ENCODE measurements at regions not wholly inside any gene's neighbourhood (a gene's known extent, or its start where the extent isn't known, plus 50 kb on each side); places are given as distances from the start of the nearest gene placed in this dataset.
A peak's percentile ranks its signal among the peaks of the same experiment; 100 is the strongest.

DNA sequence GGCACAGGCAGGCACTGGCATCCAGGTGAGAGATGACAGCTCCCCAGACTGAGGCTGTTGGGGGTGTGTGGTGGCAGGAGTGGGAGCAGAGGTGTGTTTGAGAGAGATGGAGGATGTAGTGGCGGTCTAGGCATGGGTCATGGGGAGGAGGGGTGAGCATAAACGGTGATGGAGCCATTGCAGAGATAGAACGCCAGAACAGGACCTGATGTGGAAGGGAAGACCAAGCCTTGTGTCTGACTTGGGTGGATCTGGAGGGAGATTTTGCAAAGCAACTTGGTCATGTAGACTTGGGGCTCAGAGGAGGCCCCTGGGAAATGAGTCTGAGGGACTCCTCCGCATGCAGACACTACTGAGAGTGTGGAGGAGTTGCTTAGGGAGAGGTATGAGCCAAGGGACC lies 50.0 kb upstream of the CLDN5 start:
- DNase-seq, result no peak

DNA sequence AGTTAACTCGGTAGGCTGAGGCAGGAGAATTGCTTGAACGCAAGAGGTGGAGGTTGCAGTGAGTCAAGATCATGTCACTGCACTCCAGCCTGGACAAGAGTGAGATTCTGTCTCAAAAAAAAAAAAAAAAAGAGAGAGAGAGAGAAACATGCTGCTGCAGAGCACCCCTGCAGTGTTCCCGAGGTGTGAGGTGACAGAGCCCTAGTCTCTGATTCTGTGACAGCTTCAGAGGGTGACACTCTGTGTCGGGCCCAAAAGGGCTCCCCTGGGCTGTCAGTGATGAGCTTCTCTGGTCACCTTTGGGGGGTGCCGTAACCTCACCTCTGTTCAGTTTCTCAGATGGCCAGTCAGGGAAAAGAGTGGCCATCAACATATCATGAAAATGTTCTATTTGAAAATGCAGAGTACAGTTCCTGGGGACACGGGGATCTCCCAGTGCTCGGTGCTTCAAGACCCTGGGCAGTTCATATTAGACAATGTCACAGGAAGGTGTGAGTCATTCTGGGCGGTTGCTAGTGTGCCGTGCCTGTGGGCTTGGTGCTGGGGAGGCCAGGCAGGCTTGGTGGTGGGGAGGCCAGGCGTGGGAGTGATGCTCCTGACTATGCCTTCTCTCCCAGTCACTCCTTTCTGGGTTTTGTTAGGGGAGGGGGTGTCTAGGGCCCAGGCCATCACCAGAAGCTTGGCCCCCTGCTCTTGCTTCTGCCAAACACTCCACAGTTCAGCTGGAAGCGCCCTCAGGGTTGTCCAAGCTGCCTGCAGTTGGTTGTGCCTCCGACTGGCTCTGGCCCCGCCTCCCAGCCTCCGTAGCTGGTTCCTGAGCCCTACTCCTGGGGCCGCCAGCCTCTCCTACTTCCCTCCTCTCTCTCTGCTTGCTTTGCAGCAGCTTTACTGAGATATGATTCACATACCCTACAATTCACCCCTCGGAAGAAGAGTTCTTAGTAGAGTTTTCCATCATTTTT lies 52.5 kb upstream of the CLDN5 start:
- DNase-seq, result peak; percentile 49

DNA sequence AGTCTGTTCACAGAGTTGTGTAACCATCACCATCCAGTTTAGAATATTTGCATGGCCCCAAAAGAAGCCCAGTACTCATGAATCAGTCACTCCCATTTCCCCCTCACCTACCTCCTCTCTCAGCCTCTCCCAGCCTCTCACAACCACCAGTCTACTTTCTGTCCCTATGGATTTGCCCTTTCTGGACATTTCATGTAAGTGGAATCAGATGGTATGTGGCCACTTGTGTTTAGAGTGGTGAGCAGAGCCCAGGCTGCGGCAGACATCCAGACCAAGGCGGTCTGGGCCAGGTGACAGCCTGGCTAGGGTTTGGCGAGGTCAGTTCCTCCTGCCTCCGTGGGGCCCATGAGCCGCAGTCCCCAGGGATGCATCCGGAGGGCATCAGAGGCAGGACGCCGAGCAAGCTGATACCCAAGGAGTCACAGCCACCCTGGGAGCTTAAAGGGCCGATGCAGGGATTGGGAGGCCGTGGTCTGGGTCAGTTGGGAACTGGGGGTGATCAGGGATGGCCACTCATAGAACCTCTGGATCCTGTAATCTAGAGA lies 53.3 kb upstream of the CLDN5 start:
- DNase-seq, result no peak

DNA sequence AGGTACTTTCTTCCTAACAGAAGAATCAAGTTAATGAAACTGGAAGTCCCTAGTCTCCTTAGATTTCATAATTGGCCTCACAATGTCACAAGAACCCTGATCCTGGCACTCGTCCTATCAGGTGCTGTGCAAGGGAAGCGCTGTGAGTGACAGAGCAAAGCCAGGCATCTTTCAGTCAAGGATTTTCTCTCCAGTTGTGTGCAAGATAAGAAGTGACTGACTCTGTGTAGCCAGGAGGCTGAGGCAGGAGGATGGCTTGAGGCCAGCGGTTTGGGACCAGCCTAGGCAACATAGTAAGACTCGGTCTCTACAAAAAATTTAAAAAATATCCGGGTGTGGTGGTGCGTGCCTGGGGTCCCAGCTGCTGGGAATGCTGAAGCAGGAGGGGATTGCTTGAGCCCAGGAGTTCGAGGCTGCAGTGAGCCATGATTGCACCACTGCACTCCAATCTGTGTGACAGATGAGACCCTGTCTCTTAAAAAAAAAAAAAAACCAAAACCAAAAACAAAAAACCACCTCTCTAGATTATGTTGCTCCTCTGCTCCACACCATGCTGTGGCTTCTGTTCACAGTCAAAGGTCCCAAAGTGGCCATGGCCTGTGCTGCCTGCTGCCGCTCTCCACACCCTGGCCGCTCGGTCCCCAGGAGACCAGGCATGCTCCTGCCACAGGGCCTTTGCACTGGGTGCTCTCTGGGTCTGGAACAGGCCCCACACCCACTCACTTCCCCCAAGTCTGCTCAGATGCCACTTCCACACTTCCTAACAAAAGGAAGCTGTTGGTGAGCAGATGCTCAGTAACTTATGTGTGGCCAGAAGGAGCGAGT lies 54.2 kb upstream of the CLDN5 start:
- DNase-seq, result no peak

DNA sequence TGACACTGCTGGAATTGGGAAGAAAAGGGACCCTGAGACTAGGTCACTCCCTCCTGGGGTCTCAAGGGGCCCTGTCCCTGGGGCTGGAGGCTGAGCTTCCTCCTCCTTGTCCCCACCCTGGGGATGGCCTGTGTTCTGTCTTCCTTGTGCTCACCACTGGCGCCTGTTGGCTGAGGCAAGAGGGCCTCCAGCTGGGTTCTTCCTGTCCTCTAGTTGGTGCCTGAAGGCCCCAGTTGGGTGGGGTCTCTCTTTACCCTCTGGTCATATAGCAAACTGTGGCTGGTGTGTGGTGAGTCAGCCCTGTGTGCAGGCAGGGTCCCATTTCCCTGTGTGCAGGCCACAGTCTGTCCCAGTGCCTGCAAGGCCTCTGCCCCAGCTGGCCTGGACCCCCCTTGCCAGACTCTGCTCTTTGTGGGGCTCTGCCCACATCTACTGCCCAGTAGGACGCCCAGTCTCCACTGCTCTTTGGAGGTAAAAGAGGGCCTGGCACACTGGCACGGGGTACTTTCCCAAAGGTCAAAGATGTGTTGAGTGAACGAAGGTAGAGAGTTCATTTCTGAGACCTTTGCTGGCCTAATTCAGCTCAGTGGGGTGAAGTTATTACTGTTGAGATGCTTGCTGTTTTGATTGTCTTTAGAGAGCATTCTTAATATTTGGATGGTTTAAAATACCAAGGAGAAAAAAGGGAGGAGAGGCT lies 55.1 kb upstream of the CLDN5 start:
- no peak for DNase-seq

DNA sequence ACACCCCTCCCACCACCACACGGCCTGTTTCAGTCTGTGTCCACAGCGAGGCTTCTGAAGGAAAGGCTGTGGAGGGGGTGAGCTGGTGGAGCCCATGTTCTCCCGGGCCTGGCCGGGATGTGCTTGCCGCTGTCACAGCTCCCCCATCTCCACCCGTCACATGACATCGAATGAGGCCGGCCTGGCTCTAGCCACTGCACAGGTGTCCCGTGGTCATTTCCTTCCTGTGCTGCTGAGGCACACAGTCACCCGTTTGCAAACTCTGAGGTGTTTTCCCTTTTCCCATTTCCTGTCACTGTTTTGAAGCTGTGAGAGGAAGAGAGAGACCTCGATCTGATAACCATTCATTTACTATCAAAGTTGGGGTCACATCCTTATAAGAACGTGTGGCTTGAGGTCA lies 55.7 kb upstream of the CLDN5 start:
- no peak for DNase-seq

DNA sequence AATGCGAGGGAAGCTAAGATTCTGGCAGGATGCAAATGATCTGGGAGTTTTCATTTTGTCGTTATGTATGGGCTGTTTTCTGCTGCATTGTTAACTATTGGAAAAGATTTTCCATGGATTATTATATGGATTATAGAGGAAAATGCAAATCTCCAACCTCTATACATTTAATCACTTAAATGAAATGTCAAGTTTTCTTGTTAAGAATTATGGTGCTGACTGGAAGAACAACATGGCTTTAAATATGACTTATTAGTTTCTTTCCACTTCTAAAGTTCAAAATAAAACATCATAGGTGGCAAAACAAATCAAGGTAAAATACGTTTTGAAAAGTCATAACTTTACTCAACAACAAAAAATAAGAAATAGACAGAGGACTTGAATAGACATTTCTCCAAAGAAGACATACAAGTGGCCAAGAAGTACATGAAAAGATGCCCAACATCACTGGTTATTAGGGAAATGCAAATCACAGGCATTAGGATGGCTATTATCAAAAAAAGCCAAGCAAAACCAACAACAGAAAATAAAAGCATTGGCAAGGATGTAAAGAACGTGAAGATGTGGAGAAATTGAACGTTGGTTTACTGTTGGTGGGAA lies 56.2 kb upstream of the CLDN5 start:
- no peak for DNase-seq

DNA sequence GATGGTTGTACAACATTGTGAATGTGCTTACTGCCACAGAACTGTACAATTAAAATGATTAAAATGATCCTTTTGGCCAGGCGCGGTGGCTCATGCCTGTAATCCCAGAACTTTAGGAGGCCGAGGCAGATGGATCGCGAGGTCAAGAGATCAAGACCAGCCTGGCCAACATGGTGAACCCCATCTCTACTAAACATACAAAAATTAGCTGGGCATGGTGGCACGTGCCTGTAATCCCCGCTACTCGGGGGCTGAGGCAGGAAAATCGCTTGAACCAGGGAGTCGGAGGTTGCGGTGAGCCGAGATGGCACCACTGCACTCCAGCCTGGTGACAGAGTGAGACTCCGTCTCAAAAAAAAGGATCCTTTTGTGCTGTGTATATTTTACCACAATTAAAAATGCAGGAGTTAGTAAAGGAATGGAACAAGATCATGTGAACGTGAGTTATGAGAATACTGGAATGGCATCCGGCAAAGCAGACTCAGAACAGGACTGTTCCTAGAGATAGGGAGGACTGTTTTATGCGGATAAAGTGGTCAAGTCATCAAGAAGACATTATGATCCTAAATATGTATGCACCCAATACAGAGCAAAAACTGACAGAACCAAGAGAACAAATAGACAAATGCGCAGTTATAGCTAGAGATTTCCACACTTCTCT lies 58.0 kb upstream of the CLDN5 start:
- DNase-seq, result no peak

DNA sequence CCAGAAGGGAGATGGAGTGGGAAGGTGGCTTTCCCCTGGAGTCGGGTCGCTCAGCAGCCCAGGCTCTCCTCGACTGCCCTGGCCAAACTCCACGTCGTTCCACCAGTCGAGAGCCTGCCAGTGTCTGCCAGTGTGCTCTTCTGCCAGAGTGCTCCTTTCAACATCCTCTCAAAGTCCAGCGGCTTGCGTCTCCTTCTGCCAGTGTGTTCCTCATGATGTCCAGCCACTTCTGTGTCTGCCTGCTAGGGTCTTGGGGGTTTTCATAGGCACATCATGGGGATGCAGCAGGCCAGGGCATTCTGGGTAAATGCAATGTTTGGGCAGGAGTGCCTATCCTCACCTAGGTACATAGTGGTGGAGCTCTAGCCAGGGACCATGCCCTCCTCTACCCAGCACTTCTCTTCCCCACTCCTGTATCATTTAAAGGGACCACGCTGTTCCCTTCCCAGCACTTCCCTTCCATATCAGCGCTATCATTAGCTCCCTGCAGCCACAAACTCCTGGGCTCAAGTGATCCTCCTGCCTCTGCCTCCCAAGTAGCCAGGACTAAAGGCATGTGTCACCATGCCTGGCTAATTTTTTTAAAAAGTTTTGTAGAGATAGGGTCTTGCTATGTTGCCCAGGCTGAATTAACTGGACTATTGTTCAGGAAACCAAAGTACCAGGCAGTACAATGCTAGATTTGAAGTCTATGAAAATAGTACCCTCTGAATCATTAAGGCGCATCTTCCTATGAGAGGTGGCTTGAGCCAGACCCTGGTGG lies 62.9 kb upstream of the CLDN5 start:
- DNase-seq, result no peak

DNA sequence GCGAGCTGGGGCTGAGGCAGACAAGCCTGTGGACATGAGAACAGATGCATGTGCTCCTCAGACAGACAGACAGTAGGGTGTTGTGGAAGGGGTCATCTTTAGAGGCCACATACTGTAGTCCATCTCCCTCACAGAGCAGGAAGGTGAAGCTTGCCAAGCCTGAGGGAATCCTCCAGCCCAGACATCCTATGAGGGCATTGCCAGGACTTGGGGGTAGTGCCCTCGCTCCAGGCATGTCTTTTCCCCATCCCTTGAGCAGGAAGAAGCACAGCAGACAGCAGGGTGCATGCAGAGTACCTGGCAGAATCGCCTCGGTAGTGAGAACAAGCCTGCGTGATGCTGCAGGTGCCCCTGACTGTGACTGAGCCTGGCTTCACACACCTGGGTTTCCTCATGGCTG lies 66.5 kb upstream of the CLDN5 start:
- DNase-seq, result no peak

DNA sequence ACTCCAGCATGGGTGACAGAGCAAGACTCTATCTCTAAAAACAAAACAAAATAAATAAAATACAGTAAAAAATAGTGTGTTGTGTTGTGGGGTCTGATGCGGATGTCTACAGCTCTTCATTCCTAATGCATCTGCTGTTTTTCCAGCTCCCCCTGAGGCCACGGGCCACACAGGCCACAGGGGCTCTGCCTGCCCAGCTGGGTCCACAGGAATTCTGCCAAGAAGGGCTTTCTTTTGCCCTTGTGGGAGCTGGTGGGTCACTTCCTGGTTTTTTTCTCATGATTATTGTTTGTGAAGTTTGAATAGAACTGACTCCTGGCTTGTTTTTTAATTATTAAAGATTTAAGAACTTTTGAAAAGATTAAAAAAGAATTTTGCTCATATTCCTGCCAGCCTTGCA lies 67.4 kb upstream of the CLDN5 start:
- no peak for DNase-seq

DNA sequence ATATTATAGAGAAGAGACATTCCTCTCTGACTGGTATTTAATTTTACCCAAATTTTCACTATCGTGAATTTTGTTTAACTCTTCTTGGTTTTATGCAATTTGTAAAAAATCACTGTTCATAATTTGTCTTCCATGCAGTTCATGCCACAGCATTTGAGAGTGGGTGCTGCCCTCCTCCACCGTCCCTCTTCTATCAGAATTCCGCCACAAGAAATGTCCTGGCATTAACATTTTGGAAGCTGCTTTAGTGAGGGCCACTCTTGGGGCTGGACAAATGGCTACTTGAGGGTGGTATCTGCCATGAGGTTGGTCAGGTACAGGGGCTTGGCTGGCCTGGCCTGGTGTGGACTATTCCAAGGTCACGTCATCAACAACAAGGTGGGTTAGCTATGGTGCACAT lies 68.3 kb upstream of the CLDN5 start:
- no peak for DNase-seq

DNA sequence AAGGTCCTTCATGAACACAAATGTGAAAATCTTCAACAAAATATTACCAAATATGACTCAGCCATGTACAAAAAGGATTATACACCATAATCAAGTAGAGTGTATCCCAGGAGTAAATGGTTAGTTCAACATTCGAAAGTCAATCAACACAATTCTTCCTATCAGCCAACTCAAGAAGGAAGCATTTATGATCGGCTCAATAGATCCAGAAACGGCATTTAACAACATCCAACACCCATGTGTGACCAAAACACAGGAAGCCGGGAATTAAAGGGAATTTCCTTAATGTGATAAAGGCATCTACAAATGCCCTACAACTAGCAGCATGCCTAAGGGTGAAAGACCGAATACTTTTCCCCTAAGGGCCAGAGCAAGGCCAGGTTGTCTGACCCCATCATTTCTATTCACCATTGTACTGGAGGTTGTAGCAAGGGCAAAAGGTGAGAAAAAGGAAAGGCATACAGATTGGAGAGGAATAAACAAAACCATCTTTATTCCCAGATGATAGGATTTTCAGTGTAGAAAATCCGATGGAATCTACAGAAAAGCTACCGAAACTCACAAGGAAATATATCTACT lies 69.9 kb upstream of the CLDN5 start:
- DNase-seq, result no peak

DNA sequence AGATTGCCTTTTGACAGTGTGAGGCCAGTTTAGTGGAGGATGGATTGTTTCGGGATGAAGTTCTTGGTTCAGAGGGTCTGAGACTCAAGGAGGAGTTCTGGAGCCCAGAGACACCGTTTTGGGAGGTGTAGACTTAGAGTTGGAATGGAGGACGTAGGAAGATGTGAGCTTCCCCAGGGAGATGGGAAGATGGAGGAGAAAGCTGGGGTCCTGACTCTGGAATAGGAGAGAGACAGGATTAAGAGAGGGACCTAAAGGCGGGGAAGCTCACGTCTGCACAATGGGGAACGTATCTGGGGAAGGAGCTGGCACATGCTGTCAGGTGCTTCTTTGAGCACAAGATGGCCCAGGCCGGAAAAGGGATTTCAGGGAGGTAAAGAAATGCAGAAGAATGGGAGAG lies 71.3 kb upstream of the CLDN5 start:
- no peak for DNase-seq

DNA sequence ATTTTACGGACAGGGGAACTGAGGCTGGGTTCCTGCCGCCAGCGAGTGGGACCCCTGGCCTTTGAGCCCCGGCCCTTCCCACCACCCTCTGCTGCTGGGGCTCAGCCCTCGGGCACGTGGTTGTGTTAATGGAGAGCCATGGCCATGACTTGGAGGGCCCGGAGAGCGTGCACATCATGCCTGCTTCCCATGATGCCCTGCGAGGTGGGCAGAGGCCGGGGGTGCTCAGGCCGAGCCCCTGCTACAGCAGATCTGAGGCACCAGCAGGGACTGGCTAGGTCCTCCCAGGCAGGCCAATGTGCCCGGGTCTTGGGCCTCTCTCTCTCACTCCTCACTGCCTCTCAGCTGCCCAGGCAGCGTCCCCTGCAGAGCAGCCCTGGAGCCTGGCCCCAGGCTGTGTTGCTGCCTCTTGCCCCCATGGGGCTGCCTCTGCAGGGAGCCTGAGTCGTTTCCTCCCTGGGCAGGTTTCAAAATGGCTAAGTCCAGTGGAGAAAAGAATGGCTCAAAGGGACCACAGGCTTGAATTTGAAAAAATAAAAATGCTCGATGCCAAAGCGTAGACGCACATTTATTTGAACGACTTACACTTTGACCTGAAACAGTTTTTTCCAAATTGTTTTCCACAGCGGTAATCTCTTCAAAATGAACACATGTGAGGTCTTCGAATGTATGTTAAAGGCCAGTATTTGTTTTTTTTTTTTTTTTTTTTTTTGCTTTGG lies 72.6 kb upstream of the CLDN5 start:
- no peak for DNase-seq

DNA sequence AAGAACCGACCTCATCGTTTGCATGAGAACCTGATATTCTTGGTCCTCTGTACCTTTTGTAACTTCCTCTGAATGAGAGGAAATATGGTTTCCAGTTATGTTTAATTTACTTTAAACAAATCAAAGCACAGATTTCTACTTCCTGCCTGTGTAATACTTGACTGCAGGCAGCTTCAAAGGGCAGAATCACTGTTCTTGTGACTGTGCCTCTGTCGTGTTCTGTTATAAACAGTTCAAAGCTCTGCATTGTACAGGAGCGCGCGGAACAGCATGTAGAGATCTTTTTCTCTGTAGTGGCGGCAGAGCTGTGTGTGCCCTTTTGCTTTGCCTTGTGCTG lies 73.2 kb upstream of the CLDN5 start:
- DNase-seq, result peak; percentile 28

DNA sequence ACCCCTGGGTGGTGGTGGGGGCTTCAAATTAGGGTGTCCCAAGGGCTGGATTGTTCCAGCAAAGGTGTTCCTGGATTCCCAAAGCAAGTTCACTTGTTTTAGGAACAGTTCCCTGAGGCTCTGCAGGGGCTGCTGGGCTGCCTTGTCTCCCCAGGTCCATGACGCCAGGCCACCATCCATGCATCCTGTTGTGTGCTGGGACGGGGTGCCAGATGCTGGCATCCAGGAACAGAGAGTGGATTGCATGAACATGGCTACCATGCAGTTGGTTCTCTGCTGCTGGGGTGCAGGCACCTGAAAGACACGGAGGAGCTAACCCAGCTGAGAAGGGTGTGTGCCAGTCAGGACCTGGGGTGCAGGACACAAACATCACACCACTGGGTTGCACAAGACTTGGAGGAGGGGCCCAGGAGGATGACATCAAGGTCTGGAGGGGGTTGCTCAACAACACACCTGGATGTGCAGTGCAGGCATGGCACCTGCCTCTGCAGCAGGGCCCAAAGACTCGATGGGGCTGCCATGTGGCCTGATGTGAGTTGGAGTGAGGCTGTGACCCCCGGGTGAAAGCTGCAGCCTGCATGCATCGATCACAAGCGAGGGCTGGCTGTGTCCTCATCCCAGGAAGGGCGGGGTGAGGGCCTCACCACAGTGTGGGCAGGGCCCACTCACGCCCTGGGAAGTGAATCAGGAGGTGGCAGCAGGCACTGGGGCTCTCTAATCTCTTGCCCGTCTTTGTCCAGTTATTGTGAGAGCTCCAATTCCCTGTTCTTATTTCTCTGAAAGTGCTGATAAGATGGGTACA lies 74.0 kb upstream of the CLDN5 start:
- peak; percentile 8 for DNase-seq

DNA sequence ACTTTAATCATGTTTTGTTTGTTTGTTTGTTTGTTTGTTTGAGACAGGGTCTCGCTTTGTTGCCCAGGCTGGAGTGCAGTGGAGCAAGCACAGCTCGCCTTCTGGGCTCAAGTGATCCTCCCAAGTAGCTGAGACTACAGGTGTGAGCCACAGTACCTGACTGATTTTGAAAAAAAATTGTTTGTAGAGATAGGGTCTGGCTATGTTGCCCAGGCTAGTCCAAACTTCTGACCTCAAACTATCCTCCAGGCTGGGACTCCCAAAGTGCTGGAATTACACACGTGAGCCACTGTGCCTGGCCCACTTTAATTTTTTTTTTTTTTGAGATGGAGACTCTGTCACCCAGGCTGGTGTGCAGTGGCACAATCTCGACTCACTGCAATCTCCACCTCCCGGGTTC lies 74.8 kb upstream of the CLDN5 start:
- DNase-seq, result no peak

DNA sequence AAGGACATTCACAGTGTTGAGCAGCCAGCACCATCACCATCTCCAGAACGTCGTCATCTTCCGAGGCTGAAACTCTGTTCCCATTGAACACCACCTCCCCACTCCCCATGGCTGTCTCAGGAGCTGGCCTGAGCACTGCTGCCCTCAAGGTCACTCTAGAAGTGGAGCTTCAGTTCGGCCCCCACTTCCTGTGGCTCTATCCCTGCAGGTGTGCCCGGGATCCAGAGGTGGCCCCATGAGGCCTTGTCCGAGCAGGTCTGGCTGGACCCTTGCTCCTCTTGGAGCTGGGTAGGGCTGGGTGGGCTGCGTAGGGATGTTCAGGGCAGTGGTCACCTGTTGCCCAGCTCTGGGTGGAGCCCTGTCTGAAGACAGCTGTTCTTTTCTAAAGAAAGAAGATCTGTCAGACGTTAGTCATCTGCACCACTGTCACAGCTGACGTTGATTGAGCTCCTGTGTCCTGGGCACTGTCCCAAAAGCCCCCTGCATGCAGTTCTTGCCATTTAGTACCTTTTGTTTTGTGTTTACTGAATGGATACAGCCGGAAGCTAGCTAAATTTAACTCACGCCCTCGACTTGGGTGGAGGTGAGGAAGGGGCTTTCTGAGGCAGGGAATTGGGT lies 75.5 kb upstream of the CLDN5 start:
- DNase-seq, result no peak

All from activated effector memory CD4-positive, alpha-beta T cell treated with Interleukin-2 at 50 U/mL for 16 hours (primary cell).